ENCODE measurements at regions not wholly inside any gene's neighbourhood (a gene's known extent, or its start where the extent isn't known, plus 50 kb on each side); places are given as distances from the start of the nearest gene placed in this dataset.

- DNase-seq: no peak
Observed at GRCh38 chr13:105579821-105580710, 955.4 kb downstream of the EFNB2 start.

- DNase-seq: no peak
Observed at GRCh38 chr13:105573136-105573535, 962.3 kb downstream of the EFNB2 start.

- DNase-seq: no peak
Observed at GRCh38 chr13:105572401-105572800, 963.1 kb downstream of the EFNB2 start.

- no peak for DNase-seq
Observed at GRCh38 chr13:105569816-105570215, 965.6 kb downstream of the EFNB2 start.

GRCh38 chr13:105567951-105568525, 967.4 kb downstream of the EFNB2 start:
- no peak for DNase-seq

GRCh38 chr13:105565136-105565727, 970.2 kb downstream of the EFNB2 start:
- no peak for DNase-seq

- no peak for DNase-seq
Observed at GRCh38 chr13:105552078-105552477, 983.4 kb downstream of the EFNB2 start.

GRCh38 chr13:105547851-105548250, 987.6 kb downstream of the EFNB2 start:
- DNase-seq: no peak

- no peak for DNase-seq
Observed at GRCh38 chr13:105545811-105546210, 989.7 kb downstream of the EFNB2 start.

- no peak for DNase-seq
Observed at GRCh38 chr13:105543742-105544141, 991.7 kb downstream of the EFNB2 start.

GRCh38 chr13:105541565-105541964, 993.9 kb downstream of the EFNB2 start:
- DNase-seq: no peak

- DNase-seq: no peak
Observed at GRCh38 chr13:105538346-105538745, 997.1 kb downstream of the EFNB2 start.

GRCh38 chr13:105537113-105537512, 998.3 kb downstream of the EFNB2 start:
- DNase-seq: no peak

- no peak for DNase-seq
Observed at GRCh38 chr13:105530468-105530867, 1005.0 kb downstream of the EFNB2 start.

- DNase-seq: no peak
Observed at GRCh38 chr13:105527127-105527526, 1008.3 kb downstream of the EFNB2 start.

GRCh38 chr13:105519771-105520170, 1015.7 kb downstream of the EFNB2 start:
- DNase-seq: no peak

GRCh38 chr13:105518086-105518485, 1017.4 kb downstream of the EFNB2 start:
- no peak for DNase-seq

GRCh38 chr13:105514401-105514800, 1021.1 kb downstream of the EFNB2 start:
- no peak for DNase-seq

- no peak for DNase-seq
Observed at GRCh38 chr13:105513448-105513847, 1022.0 kb downstream of the EFNB2 start.

GRCh38 chr13:105509981-105510762, 1025.3 kb downstream of the EFNB2 start:
- DNase-seq: no peak

- no peak for DNase-seq
Observed at GRCh38 chr13:105506463-105506862, 1029.0 kb downstream of the EFNB2 start.

GRCh38 chr13:105502193-105502592, 1033.3 kb downstream of the EFNB2 start:
- DNase-seq: no peak

GRCh38 chr13:105497597-105497996, 1037.9 kb downstream of the EFNB2 start:
- DNase-seq: no peak

Measured in femur (tissue), 1 donor.